ENCODE measurements at regions not wholly inside any gene's neighbourhood (a gene's known extent, or its start where the extent isn't known, plus 50 kb on each side); places are given as distances from the start of the nearest gene placed in this dataset.
A peak's percentile ranks its signal among the peaks of the same experiment; 100 is the strongest.

DNA sequence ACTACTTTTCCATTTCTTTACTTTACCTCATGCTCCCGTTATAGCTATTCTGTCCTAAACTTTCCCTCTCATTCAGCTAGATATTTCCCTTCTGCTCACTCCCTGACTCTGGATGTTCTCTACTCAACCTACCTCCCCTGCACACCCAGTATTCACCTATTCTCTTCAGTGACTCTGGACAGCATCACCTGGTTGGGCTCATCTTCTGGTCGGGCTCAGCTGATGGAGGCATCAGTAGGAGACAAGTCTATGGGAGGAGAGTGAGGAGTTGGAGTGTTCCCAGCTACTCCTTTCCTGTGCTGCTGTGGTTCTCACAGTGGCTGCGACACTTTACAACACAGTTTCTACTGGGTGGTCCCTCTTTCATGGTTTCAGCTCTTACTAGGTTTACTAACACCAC, 493.9 kb downstream of the DMAC1 start:
- no peak for DNase-seq

DNA sequence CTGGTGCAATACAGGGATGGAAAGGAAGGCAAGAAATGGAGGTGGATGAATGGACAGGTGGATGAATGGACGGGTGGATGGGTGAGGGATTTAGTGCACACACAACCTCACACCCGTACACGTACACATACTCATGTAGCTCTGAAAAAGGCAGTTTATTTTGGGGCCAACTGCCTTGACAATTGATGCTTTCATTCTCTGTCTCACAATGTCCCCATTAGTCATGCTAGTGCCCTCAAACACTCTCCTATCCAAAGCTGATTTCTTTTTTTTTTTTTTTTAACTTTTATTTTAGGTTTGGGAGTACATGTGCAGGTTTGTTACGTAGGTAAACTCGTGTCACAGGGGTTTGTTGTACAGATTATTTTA, 495.0 kb downstream of the DMAC1 start:
- peak in 1 of 56 donors; percentile 1 for DNase-seq

- DNase-seq = no peak
Measured at GRCh38 chr9:7303907-7304626, 495.5 kb downstream of the DMAC1 start.

- no peak for DNase-seq
Measured at GRCh38 chr9:7300484-7300883, 499.1 kb downstream of the DMAC1 start.

DNA sequence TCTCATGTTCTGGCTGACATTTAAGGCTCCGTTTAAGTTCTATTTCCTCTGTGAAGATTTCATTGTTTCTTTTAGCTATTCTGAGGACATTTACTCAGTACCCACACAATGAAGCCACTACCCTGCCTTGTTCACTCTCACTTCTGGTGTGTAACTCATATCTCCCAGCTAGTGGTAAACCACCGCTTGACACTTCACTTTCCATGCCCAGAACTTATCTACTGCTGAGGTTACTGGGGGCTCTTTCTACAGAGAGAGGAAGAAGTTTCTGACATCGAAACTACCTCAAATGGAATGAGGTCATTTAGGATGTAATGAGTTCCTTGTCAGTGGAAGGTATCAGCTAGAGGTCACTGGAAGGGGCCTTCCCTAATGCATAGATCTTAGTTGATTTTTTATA, 501.5 kb downstream of the DMAC1 start:
- no peak for DNase-seq

- DNase-seq = no peak
Measured at GRCh38 chr9:7297521-7297920, 502.1 kb downstream of the DMAC1 start.

- DNase-seq = no peak
Measured at GRCh38 chr9:7293091-7293490, 506.5 kb downstream of the DMAC1 start.

DNA sequence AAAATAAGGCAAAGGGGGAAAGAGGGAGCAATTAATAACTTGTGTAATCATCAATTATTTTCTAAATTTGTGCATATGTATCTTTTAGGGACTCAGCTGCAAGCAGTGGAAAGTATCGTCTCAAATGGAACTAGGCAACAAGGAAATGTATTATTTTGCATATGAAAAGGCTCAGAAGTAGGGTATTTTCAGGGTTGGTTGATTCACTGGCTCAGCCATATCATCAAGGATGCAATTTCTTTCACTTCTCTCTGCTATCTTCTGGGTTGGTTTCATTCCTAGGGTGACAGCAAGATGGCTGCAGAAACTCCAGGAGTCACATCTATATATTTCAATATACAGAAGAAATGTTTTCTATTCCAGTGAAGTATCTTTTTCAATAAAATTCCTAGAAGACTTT, 509.8 kb downstream of the DMAC1 start:
- no peak for DNase-seq

- no peak for DNase-seq
Measured at GRCh38 chr9:7287986-7288385, 511.6 kb downstream of the DMAC1 start.

DNA sequence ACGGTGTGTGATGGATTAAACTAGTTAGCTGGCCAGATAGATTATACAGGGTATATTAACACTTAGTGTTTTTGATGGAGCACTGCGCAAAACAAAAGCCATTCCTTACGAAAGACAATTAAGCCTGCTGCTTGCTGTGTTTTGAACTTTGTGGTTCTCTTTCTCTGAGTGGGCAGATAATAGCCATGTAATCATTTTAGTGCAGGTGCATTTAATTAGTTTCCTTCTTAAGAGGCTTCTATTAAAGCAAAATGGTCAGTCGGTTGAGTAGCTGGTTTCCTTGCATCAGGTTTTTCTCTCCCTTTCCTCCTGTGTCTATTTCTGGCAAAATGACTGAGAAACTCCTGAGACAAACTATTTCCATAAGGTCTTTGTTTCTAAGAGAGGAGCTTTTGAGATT, 512.5 kb downstream of the DMAC1 start:
- DNase-seq = no peak

DNA sequence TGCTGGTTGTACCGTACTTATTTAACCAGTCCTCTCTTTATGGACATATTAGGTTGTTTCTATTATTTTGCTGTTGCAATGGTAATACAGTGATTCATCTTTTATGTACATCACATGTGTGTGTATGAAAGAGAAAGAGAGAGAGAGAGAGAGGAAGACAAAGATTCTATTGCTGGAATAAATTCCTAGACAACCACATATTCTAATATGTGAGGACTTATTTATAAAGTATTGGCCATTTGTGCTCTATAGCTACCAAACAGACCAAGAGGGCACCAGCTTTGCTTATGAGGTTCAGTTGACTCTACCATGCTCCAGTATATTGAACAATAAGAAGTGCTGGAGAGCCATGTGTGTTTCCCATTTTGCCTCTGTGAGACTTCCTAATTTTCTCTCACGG, 513.5 kb downstream of the DMAC1 start:
- no peak for DNase-seq

DNA sequence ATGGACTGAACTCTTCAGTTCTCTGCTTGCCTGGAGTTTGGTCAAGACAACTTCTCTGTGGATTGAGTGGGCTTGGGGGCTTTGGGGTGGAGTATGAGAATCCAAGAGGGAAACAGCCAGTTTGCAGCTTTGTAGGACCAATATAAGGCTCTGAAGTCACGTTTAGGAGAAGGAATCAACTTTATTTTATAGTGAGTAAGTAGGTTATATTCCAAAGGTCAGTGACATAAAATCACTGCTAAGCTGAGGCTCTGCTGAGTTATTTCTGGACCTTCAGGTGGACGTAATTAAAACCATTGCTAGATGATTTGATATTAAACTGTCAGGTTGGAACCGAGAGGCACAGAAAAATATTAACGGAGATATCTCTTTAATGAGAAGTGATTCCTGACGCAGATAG, 514.4 kb downstream of the DMAC1 start:
- no peak for DNase-seq

- DNase-seq = no peak
Measured at GRCh38 chr9:7284517-7284916, 515.1 kb downstream of the DMAC1 start.

- no peak for DNase-seq
Measured at GRCh38 chr9:7284117-7284516, 515.5 kb downstream of the DMAC1 start.

- DNase-seq = peak in 17 of 56 donors; percentile 2 to 54 (median 12)
Measured at GRCh38 chr9:7273575-7273974, 515.8 kb downstream of the KDM4C start.

GRCh38 chr9:7266911-7267595, 509.3 kb downstream of the KDM4C start:
- DNase-seq = peak in 39 of 56 donors; percentile 6 to 73 (median 26)

GRCh38 chr9:7265181-7265580, 507.4 kb downstream of the KDM4C start:
- DNase-seq = no peak

DNA sequence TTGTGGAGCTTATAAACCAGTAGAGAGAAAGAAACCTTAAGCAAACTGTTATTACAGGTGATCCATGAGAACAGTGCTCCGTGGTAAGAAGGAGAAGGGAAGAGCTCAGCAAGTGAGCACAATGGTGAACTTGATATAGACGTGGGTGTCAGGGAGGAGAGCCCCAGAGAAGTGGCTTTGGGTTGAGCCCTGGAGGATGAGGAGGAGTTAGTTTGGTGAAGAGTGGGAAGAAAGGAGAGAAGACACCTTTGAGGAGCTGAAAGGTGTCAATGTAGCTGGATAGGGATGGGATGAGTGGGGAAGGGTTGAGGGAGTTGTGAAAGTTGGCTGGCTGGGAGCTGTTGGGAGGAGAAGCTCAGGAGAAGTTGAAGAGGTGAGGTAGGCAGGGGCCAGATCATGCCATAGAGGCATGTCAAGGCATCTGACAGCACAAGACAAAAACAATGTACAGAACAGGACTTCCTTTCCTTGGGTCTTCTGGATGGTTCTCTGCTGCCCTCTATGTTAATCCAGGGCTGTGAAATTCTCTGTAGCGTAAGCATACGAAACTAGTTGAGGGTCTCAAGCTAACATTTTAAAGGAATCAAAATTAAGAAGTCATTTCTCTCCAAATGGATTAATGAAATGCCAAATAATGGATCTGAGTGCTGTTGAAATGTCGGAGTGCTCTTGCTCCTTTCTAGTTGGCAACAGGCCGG, 501.9 kb downstream of the KDM4C start:
- no peak for DNase-seq

DNA sequence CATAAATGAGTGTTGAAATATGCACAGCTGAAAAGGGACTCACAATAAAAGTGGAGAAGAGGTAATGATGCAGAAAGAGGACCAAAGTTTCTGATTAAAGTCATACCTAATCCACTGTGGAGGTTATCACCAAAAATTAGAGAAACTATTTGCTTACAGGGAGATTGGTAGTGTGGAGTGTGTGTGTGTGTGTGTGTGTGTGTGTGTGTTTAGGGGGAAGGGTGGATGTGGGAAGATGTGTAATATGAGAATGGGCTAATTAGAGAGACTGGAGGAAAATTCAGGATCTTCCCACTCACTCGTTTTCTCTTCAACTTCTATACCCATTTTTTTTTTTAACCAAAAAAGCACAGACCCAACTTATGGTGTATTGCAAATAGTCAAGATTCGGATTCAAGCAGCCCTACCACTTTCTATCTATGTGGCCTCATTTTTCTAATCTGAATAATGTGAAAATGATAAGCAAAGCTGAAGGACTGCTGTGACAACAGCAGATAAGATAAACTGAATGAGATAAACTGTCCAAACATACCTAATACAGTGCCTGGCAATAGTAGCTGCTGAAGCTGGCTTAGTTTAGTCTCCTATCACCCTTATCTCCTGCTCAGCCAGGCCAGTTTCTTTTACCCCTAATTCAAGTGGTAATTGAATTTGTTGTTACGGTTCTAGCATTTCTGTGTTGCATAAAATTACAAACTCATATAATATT, 501.1 kb downstream of the KDM4C start:
- no peak for DNase-seq

DNA sequence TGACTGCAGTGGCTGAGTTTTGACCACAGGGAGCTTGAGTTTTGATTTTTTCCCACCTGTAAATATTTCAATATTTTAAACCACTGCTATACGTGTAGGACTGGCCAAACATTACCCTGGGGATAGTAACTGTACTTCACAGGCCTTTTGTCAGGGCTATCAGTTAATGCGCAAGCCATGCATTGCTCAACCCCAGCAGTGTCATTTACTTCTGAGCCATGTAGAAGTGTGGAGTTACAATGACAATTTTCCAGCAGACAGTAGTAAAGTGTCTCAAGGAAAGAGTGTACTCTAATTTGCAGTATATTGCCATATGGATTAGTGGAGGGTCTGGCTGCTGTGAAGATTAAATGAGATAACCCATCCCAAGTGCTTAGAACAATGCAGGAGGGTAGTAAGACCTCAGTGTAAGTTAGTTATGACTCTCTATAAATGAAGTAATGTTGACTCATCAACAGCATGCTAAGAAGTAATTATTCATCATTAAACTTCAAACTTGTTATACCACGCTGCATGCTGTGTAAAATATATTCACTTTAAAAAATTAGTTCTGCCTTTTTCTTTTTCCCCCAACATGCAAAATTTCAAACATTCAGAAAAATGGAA, 489.2 kb downstream of the KDM4C start:
- no peak for DNase-seq

GRCh38 chr9:7245976-7246580, 488.3 kb downstream of the KDM4C start:
- no peak for DNase-seq
